Stomach (tissue), 8 donors: ENCODE measurements at regions not wholly inside any gene's neighbourhood (a gene's known extent, or its start where the extent isn't known, plus 50 kb on each side); places are given as distances from the start of the nearest gene placed in this dataset.
A peak's percentile ranks its signal among the peaks of the same experiment; 100 is the strongest.
"Not testable (repeated sequence)": the region's sequence is repeated elsewhere in the genome, so short reads cannot be mapped to it uniquely, and the experiment has no call there.

Experiments
- DNase-seq, 2 donors: peaks; one replicate each; pipeline versions ENCODE4 v3.0.0 to v3.0.0-alpha.2; 2013 to 2019
- H3K27ac ChIP-seq, 5 donors: fragments of 200-600 bp in 4 of 5; sonication (generic) in 4 of 5; one replicate each; pipeline ENCODE4 v1.5.1; 2013 to 2019; ENCODE audit warnings: mild to moderate bottlenecking in 1 of 5, moderate library complexity in 1 of 5
- H3K27me3 ChIP-seq, 3 donors: fragments of 200-600 bp; sonication (generic); one replicate each; pipeline ENCODE4 v1.5.1; 2017 to 2019; ENCODE audit warnings: mixed run types in 1 of 3
- H3K36me3 ChIP-seq, 4 donors: fragments of 200-600 bp; sonication (generic); 1 replicate in 3 of 4; 2 replicates in 1 of 4; pipeline ENCODE4 v1.5.1; 2016 to 2019
- H3K4me1 ChIP-seq, 4 donors: fragments of 200-600 bp; sonication (generic); one replicate each; pipeline ENCODE4 v1.5.1; 2016 to 2019
- H3K4me3 ChIP-seq, 4 donors: fragments of 200-600 bp; sonication (generic) in 3 of 4; one replicate each; pipeline ENCODE4 v1.5.1; 2016 to 2019; ENCODE audit warnings: mild to moderate bottlenecking in 1 of 4
- H3K9me3 ChIP-seq, 4 donors: fragments of 200-600 bp; sonication (generic); one replicate each; pipeline ENCODE4 v1.5.1; 2016 to 2019
- EP300 ChIP-seq: sonication (generic); formaldehyde crosslinking; IDR thresholded peaks from one replicate; pipeline ENCODE4 v1.6.1; 2017; ENCODE audit warnings: antibody characterized with exemption
- POLR2A ChIP-seq, 4 donors: fragments of 450-650 bp; IDR thresholded peaks; one replicate each; pipeline ENCODE4 v1.6.1; 2016; ENCODE audit warnings: antibody characterized with exemption in 4 of 4, control low read depth in 2 of 4, mild to moderate bottlenecking in 1 of 4, moderate library complexity in 1 of 4
- POLR2AphosphoS5 ChIP-seq, 3 donors: sonication (generic); formaldehyde crosslinking; IDR thresholded peaks; one replicate each; pipeline ENCODE4 v1.6.1; 2016; ENCODE audit warnings: antibody characterized with exemption in 3 of 3
- WGBS, 5 donors: extraction: QIAGEN DNeasy Blood & Tissue Kit in 3 of 5; methylation state at CpG; one replicate each; pipeline versions ENCODE4 v1.1.5 to v1.1.7; 2013 to 2018; 5-methylcytosine and 5-hydroxymethylcytosine counted together
- intact Hi-C: fragments of 100-400 bp; cut with DNase I; formaldehyde crosslinking; loops from one replicate; pipeline ENCODE4 v1.15.1; 2023; ENCODE audit warnings: low total_unique reads
- TF ChIP-seq, protein P1 (sequence below), 7 experiments: fragments of 450-650 bp in 4 of 7; fragments of 200-600 bp in 3 of 7; sonication (generic) in 3 of 7; IDR thresholded peaks; one replicate each; pipeline ENCODE4 v1.5.1; 2016 to 2019; ENCODE audit warnings: antibody characterized with exemption in 7 of 7, control low read depth in 2 of 7, mild to moderate bottlenecking in 1 of 7
- donor health status: healthy with polysubstance abuse.
- donor health status: Bipolar disorder and iron deficiency.
- donor health status: healthy.

GRCh38 chr9:90189306-90189705 is 453.3 kb downstream of the DIRAS2 start:
- WGBS, 5 donors = 62 to 87% (median 77%) methylated on average over 6 of the region's 6 CpGs
- Histone ChIP-seq H3K4me3 (no peak overlapping the region), H3K4me1 (no peaks in the 10 kb centered on the region), H3K27ac (no peak overlapping the region), H3K27me3 (peaks cover 0 to 7% (median 0%) of the 10 kb centered on the region in 3 donors), H3K9me3 (peaks cover 0 to 8% (median 3%) of the 10 kb centered on the region in 4 donors), H3K36me3 (no peaks in the 10 kb centered on the region)
- intact Hi-C loops = no loop called here
- no peak for TF ChIP-seq EP300
- no peak for TF ChIP-seq POLR2A (IDR thresholded peaks at IDR 0.05)
- TF ChIP-seq, protein P1, sequence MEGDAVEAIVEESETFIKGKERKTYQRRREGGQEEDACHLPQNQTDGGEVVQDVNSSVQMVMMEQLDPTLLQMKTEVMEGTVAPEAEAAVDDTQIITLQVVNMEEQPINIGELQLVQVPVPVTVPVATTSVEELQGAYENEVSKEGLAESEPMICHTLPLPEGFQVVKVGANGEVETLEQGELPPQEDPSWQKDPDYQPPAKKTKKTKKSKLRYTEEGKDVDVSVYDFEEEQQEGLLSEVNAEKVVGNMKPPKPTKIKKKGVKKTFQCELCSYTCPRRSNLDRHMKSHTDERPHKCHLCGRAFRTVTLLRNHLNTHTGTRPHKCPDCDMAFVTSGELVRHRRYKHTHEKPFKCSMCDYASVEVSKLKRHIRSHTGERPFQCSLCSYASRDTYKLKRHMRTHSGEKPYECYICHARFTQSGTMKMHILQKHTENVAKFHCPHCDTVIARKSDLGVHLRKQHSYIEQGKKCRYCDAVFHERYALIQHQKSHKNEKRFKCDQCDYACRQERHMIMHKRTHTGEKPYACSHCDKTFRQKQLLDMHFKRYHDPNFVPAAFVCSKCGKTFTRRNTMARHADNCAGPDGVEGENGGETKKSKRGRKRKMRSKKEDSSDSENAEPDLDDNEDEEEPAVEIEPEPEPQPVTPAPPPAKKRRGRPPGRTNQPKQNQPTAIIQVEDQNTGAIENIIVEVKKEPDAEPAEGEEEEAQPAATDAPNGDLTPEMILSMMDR (IDR thresholded peaks at IDR 0.05) = no peak
- TF ChIP-seq POLR2AphosphoS5 (IDR thresholded peaks at IDR 0.05) = no peak
- peak in 1 of 2 donors; percentile 21 for DNase-seq

DNA sequence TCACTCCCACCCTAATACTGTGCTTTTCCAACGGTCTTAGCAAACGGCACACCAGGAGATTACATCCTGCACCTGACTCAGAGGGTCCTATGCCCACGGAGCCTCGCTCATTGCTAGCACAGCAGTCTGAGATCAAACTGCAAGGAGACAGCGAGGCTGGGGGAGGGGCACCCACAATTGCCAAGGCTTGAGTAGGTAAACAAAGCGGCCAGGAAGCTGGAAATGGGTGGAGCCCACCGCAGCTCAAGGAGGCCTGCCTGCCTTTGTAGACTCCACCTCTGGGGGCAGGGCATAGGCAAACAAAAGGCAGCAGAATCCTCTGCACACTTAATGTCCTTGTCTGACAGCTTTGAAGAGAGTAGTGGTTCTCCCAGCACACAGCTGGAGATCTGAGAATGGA is 450.2 kb downstream of the DIRAS2 start:
- 43 to 78% (median 54%) methylated on average over 7 of the region's 7 CpGs for WGBS, 5 donors
- H3K27me3 ChIP-seq, H3K4me1 ChIP-seq, intact Hi-C loops, H3K27ac ChIP-seq, H3K4me3 ChIP-seq, H3K9me3 ChIP-seq, H3K36me3 ChIP-seq: not testable (repeated sequence)
- peak; percentile 10 to 64 for DNase-seq

DNA sequence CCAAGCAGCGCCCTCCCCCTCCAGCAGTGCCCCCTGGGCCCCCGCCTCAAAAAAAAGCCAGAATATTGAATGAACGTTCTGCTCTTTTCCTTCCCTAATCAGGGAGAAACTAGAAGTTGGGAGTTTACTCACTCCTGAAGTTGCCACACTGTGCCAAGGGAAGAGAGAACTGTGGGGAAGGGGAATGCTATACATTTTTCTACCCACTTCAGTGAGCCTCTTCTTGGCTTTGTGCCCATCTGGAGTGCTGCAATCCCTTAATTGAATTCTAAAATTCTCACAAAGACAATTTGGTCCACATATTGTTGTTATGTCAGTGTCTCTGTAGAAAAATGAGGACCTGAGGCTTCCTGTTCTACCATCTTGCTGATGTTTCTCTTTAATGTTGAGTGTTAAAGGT is 443.7 kb downstream of the DIRAS2 start:
- H3K27ac ChIP-seq = no peak overlapping the region
- H3K4me1 ChIP-seq = no peaks in the 10 kb centered on the region
- TF ChIP-seq, protein P1 (IDR thresholded peaks at IDR 0.05) = no peak
- TF ChIP-seq POLR2A (IDR thresholded peaks at IDR 0.05) (no peak), EP300 (no peak), POLR2AphosphoS5 (IDR thresholded peaks at IDR 0.05) (no peak)
- intact Hi-C loops = no loop called here
- H3K36me3 ChIP-seq = no peaks in the 10 kb centered on the region
- no peak overlapping the region for H3K4me3 ChIP-seq
- no peaks in the 10 kb centered on the region for H3K27me3 ChIP-seq
- no peak for DNase-seq
- WGBS, 5 donors = 62 to 79% (median 69%) methylated on average over 3 of the region's 3 CpGs
- H3K9me3 ChIP-seq = peaks cover 5 to 6% (median 5%) of the 10 kb centered on the region in 4 donors

- Histone ChIP-seq H3K9me3 (peaks cover 5 to 7% (median 6%) of the 10 kb centered on the region in 4 donors), H3K4me1 (no peaks in the 10 kb centered on the region), H3K4me3 (no peak overlapping the region), H3K27me3 (no peaks in the 10 kb centered on the region), H3K27ac (no peak overlapping the region), H3K36me3 (no peaks in the 10 kb centered on the region)
- no peak for TF ChIP-seq EP300
- no peak for TF ChIP-seq POLR2A (IDR thresholded peaks at IDR 0.05)
- TF ChIP-seq, protein P1 (IDR thresholded peaks at IDR 0.05) = no peak
- no peak for TF ChIP-seq POLR2AphosphoS5 (IDR thresholded peaks at IDR 0.05)
- 18 to 51% (median 23%) methylated on average over 2 of the region's 2 CpGs for WGBS, 5 donors
- no peak for DNase-seq
- intact Hi-C loops = no loop called here
Measured at GRCh38 chr9:90201766-90202165, 440.9 kb downstream of the DIRAS2 start.

DNA sequence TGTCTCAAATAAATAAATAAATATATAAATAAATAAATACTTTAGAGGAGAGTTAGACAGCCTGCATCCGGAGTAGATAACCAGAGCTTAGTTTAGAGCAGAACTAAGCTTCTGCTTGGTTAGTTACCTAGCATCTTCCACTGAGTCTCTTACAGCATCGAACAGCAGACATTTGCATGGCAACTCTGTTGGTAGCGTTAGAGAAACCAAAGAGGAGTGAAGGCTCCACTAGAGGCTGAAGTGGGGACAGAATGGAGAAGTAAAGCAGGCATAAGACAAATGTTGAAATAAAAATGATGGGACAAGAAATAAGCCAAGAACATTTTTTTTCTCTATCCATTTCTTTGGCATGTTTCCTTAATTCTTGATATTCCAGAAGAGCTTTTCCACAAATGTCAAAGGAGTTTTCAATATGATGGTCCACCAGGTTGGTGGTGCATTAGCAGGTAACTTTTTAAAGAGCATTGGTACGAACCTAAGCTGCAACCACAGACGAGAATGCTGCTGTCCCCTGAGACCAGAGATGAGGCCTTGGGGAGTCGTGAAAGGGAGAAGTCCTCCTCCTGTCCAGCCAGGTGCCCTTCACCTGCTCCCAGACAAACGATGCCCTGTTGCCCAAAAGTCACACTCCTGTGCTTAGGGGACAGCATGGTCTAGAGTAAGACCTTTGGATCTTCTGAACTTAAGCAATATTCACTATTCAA is 438.3 kb downstream of the DIRAS2 start:
- WGBS, 5 donors = 73 to 85% (median 80%) methylated on average over 7 of the region's 7 CpGs
- H3K36me3 ChIP-seq = no peaks in the 10 kb centered on the region
- intact Hi-C loops = no loop called here

GRCh38 chr9:90213045-90213444 is 429.6 kb downstream of the DIRAS2 start:
- 54 to 69% (median 63%) methylated on average over 8 to 9 of the region's 9 CpGs for WGBS, 5 donors
- intact Hi-C loops, H3K27me3 ChIP-seq, H3K9me3 ChIP-seq, H3K4me1 ChIP-seq, H3K27ac ChIP-seq, H3K36me3 ChIP-seq, H3K4me3 ChIP-seq: not testable (repeated sequence)
- DNase-seq = peak in 1 of 2 donors; percentile 8

More for the DNA sequence above, 438.3 kb downstream of the DIRAS2 start:
- Histone ChIP-seq H3K4me1 (no peaks in the 10 kb centered on the region), H3K27ac (no peak overlapping the region), H3K4me3 (no peak overlapping the region), H3K27me3 (no peaks in the 10 kb centered on the region), H3K9me3 (peaks cover 0 to 3% (median 0%) of the 10 kb centered on the region in 4 donors)
- no peak for DNase-seq
- TF ChIP-seq POLR2AphosphoS5 (IDR thresholded peaks at IDR 0.05) = no peak
- no peak for TF ChIP-seq POLR2A (IDR thresholded peaks at IDR 0.05)
- no peak for TF ChIP-seq EP300
- TF ChIP-seq, protein P1 (IDR thresholded peaks at IDR 0.05) = no peak
